K562 (cell line): ENCODE measurements at regions not wholly inside any gene's neighbourhood (a gene's known extent, or its start where the extent isn't known, plus 50 kb on each side); places are given as distances from the start of the nearest gene placed in this dataset.

Source experiments
- ATAC-seq: fragments of 200-7000 bp; cut with Tn5 transposase; 3 replicates; pipeline ENCODE4 v1.9.1; 2020; ENCODE audit warnings: moderate library complexity
- BruUV-seq: library from RNA; stranded (reverse); fragments of 400-500 nt; replicated peaks from 2 replicates; lab custom pipeline; 2021; lab: Mats Ljungman, UMichigan
- CTCF ChIA-PET: fragments of 300-600 bp; formaldehyde crosslinking; extraction: SDS; loops from one replicate; lab custom pipeline; 2021; ENCODE audit warnings: low intra/inter-chr PET ratio; lab: Yijun Ruan, JAX
- POLR2A ChIA-PET: fragments of 300-600, 350-650 bp; sonication (Branson Sonifier 250); formaldehyde crosslinking; extraction: SDS; loops from one replicate; lab custom pipeline; 2021; ENCODE audit warnings: antibody characterized with exemption, inconsistent platforms; lab: Yijun Ruan, JAX
- DNase-seq, 4 experiments: peaks; one replicate each; pipeline versions ENCODE4 v3.0.0 to v3.0.0-alpha.2; 2011 to 2018; ENCODE audit warnings: low spot score in 3 of 4, mixed read lengths in 3 of 4; ENCODE audit errors: extremely low read depth in 1 of 4
- FAIRE-seq: peaks from 2 replicates; lab custom pipeline; 2011; peaks lifted over from hg19 to GRCh38; lab: Jason Lieb, UNC
- H2AFZ ChIP-seq: 2 replicates; pipeline ENCODE4 v1.6.0; 2011; ENCODE audit warnings: low read depth, low read length, control low read depth, inconsistent platforms
- H3K27ac ChIP-seq: fragments of 200-600 bp; 3 replicates; pipeline ENCODE4 v1.8.0; 2011; ENCODE audit warnings: low read depth, mild to moderate bottlenecking, control low read depth, inconsistent platforms, low read length, moderate library complexity, mixed read lengths; ENCODE audit errors: extremely low read depth
- H3K27me3 ChIP-seq, 2 experiments: fragments of 300-600 bp in 1 of 2; 2 replicates in 1 of 2; 3 replicates in 1 of 2; pipeline versions ENCODE4 v1.6.0 to v1.8.0; 2011; ENCODE audit warnings: inconsistent platforms in 2 of 2, low read length in 2 of 2, mild to moderate bottlenecking in 1 of 2, mixed read lengths in 1 of 2, moderate library complexity in 1 of 2; ENCODE audit not compliant: control insufficient read depth in 2 of 2, insufficient read depth in 2 of 2
- H3K36me3 ChIP-seq: fragments of 300-600 bp; 3 replicates; pipeline ENCODE4 v1.8.0; 2011; ENCODE audit warnings: mild to moderate bottlenecking, low read length, inconsistent platforms; ENCODE audit not compliant: control insufficient read depth, insufficient read depth
- H3K4me1 ChIP-seq, 2 experiments: fragments of 200-600 bp in 1 of 2; replicated peaks in 1 of 2; 2 replicates in 1 of 2; 3 replicates in 1 of 2; pipeline versions ENCODE4 v1.5.1 to v1.8.0; 2011; ENCODE audit warnings: inconsistent platforms in 2 of 2, low read length in 2 of 2, mild to moderate bottlenecking in 1 of 2, mixed read lengths in 1 of 2, moderate library complexity in 1 of 2; ENCODE audit not compliant: control insufficient read depth in 2 of 2, insufficient read depth in 2 of 2
- H3K4me2 ChIP-seq: 2 replicates; pipeline ENCODE4 v1.6.1; 2011; ENCODE audit warnings: low read length, control low read depth, inconsistent platforms, mixed read lengths; ENCODE audit not compliant: insufficient read depth
- H3K4me3 ChIP-seq: fragments of 200-600 bp; sonication (generic), shearing (Covaris generic); 2 replicates; pipeline ENCODE4 v1.5.1; 2016; ENCODE audit warnings: control low read depth, inconsistent platforms
- H3K79me2 ChIP-seq: fragments of 200-600 bp; 3 replicates; pipeline ENCODE4 v1.8.0; 2011; ENCODE audit warnings: low read length, inconsistent platforms; ENCODE audit not compliant: control insufficient read depth, insufficient read depth
- H3K9ac ChIP-seq, 2 experiments: 2 replicates each; pipeline versions ENCODE4 v1.6.0 to v1.6.1; 2011; ENCODE audit warnings: low read depth in 2 of 2, low read length in 2 of 2, control low read depth in 1 of 2, inconsistent platforms in 1 of 2, mild to moderate bottlenecking in 1 of 2, mixed read lengths in 1 of 2; ENCODE audit not compliant: insufficient read depth in 1 of 2
- H3K9me1 ChIP-seq: one replicate; pipeline ENCODE4 v1.6.0; 2011; ENCODE audit warnings: inconsistent platforms, mild to moderate bottlenecking, low read length, moderate library complexity; ENCODE audit not compliant: control insufficient read depth, insufficient read depth
- H3K9me3 ChIP-seq: replicated peaks from 2 replicates; pipeline ENCODE4 v1.5.1; 2011; ENCODE audit warnings: low read depth, low read length, inconsistent platforms; ENCODE audit not compliant: control insufficient read depth, insufficient read depth
- H4K20me1 ChIP-seq: replicated peaks from 2 replicates; pipeline ENCODE4 v1.6.1; 2011; ENCODE audit warnings: low read length, inconsistent platforms, mixed read lengths; ENCODE audit not compliant: control insufficient read depth, insufficient read depth
- ETV6 ChIP-seq, 3 experiments: fragments of 150-350 bp in 1 of 3; sonication (generic) in 1 of 3; formaldehyde crosslinking in 1 of 3; IDR thresholded peaks; 2 replicates each; pipeline versions ENCODE4 v1.6.1 to v1.8.0; 2014 to 2022; ENCODE audit warnings: borderline replicate concordance in 2 of 3, low read depth in 2 of 3, antibody characterized with exemption in 1 of 3, low read length in 1 of 3, mild to moderate bottlenecking in 1 of 3, missing genetic modification reagents in 1 of 3
- FOSL1 ChIP-seq: fragments of 200-800 bp; sonication (Bioruptor generic); conservative IDR thresholded peaks from 2 replicates; pipeline ENCODE4 v1.6.1; 2016; ENCODE audit warnings: missing genetic modification characterization, missing compliant biosample characterization
- HNRNPH1 ChIP-seq: fragments of 200-400 bp; formaldehyde crosslinking; optimal IDR thresholded peaks from 2 replicates; pipeline ENCODE3; 2017; ENCODE audit warnings: low read depth, mild to moderate bottlenecking, low read length, moderate library complexity
- MYBL2 ChIP-seq, 2 experiments: fragments of 450-650 bp in 1 of 2; sonication (generic) in 1 of 2; formaldehyde crosslinking in 1 of 2; IDR thresholded peaks; 2 replicates each; pipeline versions ENCODE4 v1.6.1 to v1.8.1; 2017 to 2022; ENCODE audit warnings: borderline replicate concordance in 1 of 2, inconsistent platforms in 1 of 2, low read depth in 1 of 2, mild to moderate bottlenecking in 1 of 2, missing genetic modification reagents in 1 of 2, moderate library complexity in 1 of 2
- POLR2A ChIP-seq: fragments of 450-650 bp; conservative IDR thresholded peaks from 2 replicates; pipeline ENCODE4 v1.6.1; 2016
- RB1 ChIP-seq: fragments of 450-650 bp; IDR thresholded peaks from 2 replicates; pipeline ENCODE4 v1.6.1; 2017; ENCODE audit warnings: low read depth, mild to moderate bottlenecking
- SMARCE1 ChIP-seq: fragments of 450-650 bp; IDR thresholded peaks from 2 replicates; pipeline ENCODE4 v1.7.1; 2016; ENCODE audit warnings: mild to moderate bottlenecking
- TCF7 ChIP-seq: sonication (generic); IDR thresholded peaks from 2 replicates; pipeline ENCODE4 v1.6.1; 2016; ENCODE audit warnings: antibody characterized with exemption, borderline replicate concordance
- ZBTB8A ChIP-seq: fragments of 450-650 bp; IDR thresholded peaks from 2 replicates; pipeline ENCODE4 v1.6.1; 2018; ENCODE audit warnings: mild to moderate bottlenecking, moderate library complexity; ENCODE audit not compliant: partially characterized antibody
- ZBTB9 ChIP-seq: fragments of 450-650 bp; formaldehyde crosslinking; IDR thresholded peaks from 2 replicates; pipeline ENCODE4 v1.4.0; 2020; ENCODE audit warnings: mild to moderate bottlenecking, moderate library complexity
- ZNF23 ChIP-seq: fragments of 250-450 bp; sonication (Bioruptor Pico); IDR thresholded peaks from 2 replicates; pipeline ENCODE4 v1.4.0; 2020; ENCODE audit warnings: mild to moderate bottlenecking
- ZNF57 ChIP-seq: fragments of 450-650 bp; formaldehyde crosslinking; IDR thresholded peaks from 2 replicates; pipeline ENCODE4 v1.4.0; 2020; ENCODE audit warnings: mild to moderate bottlenecking, moderate library complexity
- WGBS: fragments of 100-300 bp; shearing (Covaris generic); methylation state at CpG from one replicate; pipeline ENCODE4 v1.1.6; 2016; ENCODE audit warnings: low coverage, mixed read lengths; ENCODE audit not compliant: insufficient coverage; ENCODE audit errors: missing lambda C conversion rate; 5-methylcytosine and 5-hydroxymethylcytosine counted together
- in situ Hi-C: fragments of 300-500 bp; cut with MboI; formaldehyde crosslinking; loops from 4 replicates; pipeline ENCODE4 v1.15.0; 2018; ENCODE audit warnings: inconsistent platforms, mixed read lengths
- intact Hi-C: fragments of 100-400 bp; cut with micrococcal nuclease; formaldehyde crosslinking; loops from 2 replicates; pipeline ENCODE4 v1.14.2; 2022

- Histone ChIP-seq H3K9ac (no peak overlapping the region), H2AFZ (no peak overlapping the region), H3K4me1 (no peaks in the 10 kb centered on the region), H3K9me3 (no peaks in the 10 kb centered on the region), H3K36me3 (no peaks in the 10 kb centered on the region), H3K4me3 (no peak overlapping the region), H3K79me2 (no peaks in the 10 kb centered on the region), H3K27me3 (no peaks in the 10 kb centered on the region), H3K27ac (no peak overlapping the region), H3K4me2 (no peak overlapping the region), H4K20me1 (no peaks in the 10 kb centered on the region), H3K9me1 (no peaks in the 10 kb centered on the region)
- ChIA-PET CTCF (no interaction called here), POLR2A (no interaction called here)
- no peak for ATAC-seq
- DNase-seq = no peak
- WGBS = 0% methylated on average over 2 of the region's 2 CpGs
- intact Hi-C loops = loop anchor here (5.0 kb wide), 1 partner anchor 487 kb away; no protein-coding TSS in a partner anchor
- TF ChIP-seq SMARCE1 = no peak
- no peak for TF ChIP-seq ZBTB9 (CRISPR knock-in tag)
- no peak for TF ChIP-seq ZNF57 (CRISPR knock-in tag)
- TF ChIP-seq HNRNPH1 = no peak
- TF ChIP-seq TCF7 = no peak
- no peak for TF ChIP-seq MYBL2 (IDR thresholded peaks at IDR 0.05; ENCODE audit: low read depth)
- no peak for TF ChIP-seq MYBL2 (CRISPR knock-in tag; IDR thresholded peaks at IDR 0.05; ENCODE audit: borderline replicate concordance)
- no peak for TF ChIP-seq ZBTB8A
- TF ChIP-seq FOSL1 (tag) = no peak
- TF ChIP-seq ETV6 (IDR thresholded peaks at IDR 0.05; ENCODE audit: borderline replicate concordance in 1 of 2, low read depth in 2 of 2, low read length in 1 of 2) = no peak
- no peak for TF ChIP-seq ETV6 (CRISPR knock-in tag; IDR thresholded peaks at IDR 0.05; ENCODE audit: borderline replicate concordance)
- no peak for TF ChIP-seq ZNF23 (CRISPR knock-in tag)
- TF ChIP-seq POLR2A = no peak
- TF ChIP-seq RB1 = no peak
- BruUV-seq = no TSS peak
- FAIRE-seq = no peak
- in situ Hi-C loops = loop anchor here (25.0 kb wide), 1 partner anchor 307 kb away; no protein-coding TSS in a partner anchor
These were observed 219.9 kb upstream of the GLRA1 start for GRCh38 chr5:152144556-152144955.
